OCI-LY7 (cell line): ENCODE measurements at regions not wholly inside any gene's neighbourhood (a gene's known extent, or its start where the extent isn't known, plus 50 kb on each side); places are given as distances from the start of the nearest gene placed in this dataset.

Experiments
- BruUV-seq: library from RNA; stranded (reverse); fragments of 400-500 nt; replicated peaks from 2 replicates; lab custom pipeline; 2021; lab: Mats Ljungman, UMichigan
- CTCF ChIA-PET: fragments of 300-600 bp; sonication (Branson Sonifier 250); formaldehyde crosslinking; loops from one replicate; lab custom pipeline; 2022; ENCODE audit warnings: antibody characterized with exemption; ENCODE audit not compliant: unreplicated experiment; lab: Charles Lee
- POLR2A ChIA-PET: fragments of 300-600 bp; sonication (Branson Sonifier 250); formaldehyde crosslinking; loops from one replicate; lab custom pipeline; 2022; ENCODE audit warnings: antibody characterized with exemption; lab: Charles Lee
- DNase-seq: peaks from one replicate; pipeline ENCODE4 v3.0.0-alpha.2; 2015; ENCODE audit warnings: low spot score
- H2AFZ ChIP-seq: fragments of 200-600 bp; sonication (generic), shearing (Covaris generic); 2 replicates; pipeline ENCODE4 v1.6.1; 2014; ENCODE audit warnings: mild to moderate bottlenecking, antibody characterized with exemption, low read length, moderate library complexity
- H3K27ac ChIP-seq: fragments of 200-600 bp; sonication (generic); 2 replicates; pipeline ENCODE4 v1.5.1; 2014; ENCODE audit warnings: mixed run types, low read depth, mild to moderate bottlenecking, moderate library complexity, low read length, inconsistent platforms; ENCODE audit not compliant: poor library complexity, severe bottlenecking
- H3K36me3 ChIP-seq: fragments of 200-600 bp; sonication (generic); 2 replicates; pipeline ENCODE4 v1.6.1; 2014; ENCODE audit warnings: mild to moderate bottlenecking, antibody characterized with exemption, low read length, moderate library complexity, mixed read lengths; ENCODE audit not compliant: insufficient read depth
- H3K4me1 ChIP-seq: fragments of 200-600 bp; sonication (generic); 2 replicates; pipeline ENCODE4 v1.5.1; 2014; ENCODE audit warnings: mild to moderate bottlenecking, low read length; ENCODE audit not compliant: insufficient read depth, poor library complexity, severe bottlenecking
- H3K4me2 ChIP-seq: fragments of 200-600 bp; sonication (generic); 2 replicates; pipeline ENCODE4 v1.6.1; 2014; ENCODE audit warnings: mild to moderate bottlenecking, low read length
- H3K4me3 ChIP-seq: fragments of 200-600 bp; sonication (generic); 2 replicates; pipeline ENCODE4 v1.5.1; 2014; ENCODE audit warnings: mild to moderate bottlenecking, low read depth, low read length; ENCODE audit not compliant: poor library complexity, severe bottlenecking
- H3K79me2 ChIP-seq: fragments of 200-600 bp; sonication (generic); 2 replicates; pipeline ENCODE4 v1.6.1; 2016; ENCODE audit warnings: low read depth, mild to moderate bottlenecking, low read length, moderate library complexity, mixed read lengths; ENCODE audit not compliant: insufficient read depth
- H3K9me2 ChIP-seq: fragments of 200-600 bp; sonication (generic); 2 replicates; pipeline ENCODE4 v1.6.1; 2016; ENCODE audit warnings: mild to moderate bottlenecking, low read length, mixed read lengths; ENCODE audit not compliant: insufficient read depth
- H3K9me3 ChIP-seq: fragments of 200-600 bp; sonication (generic); 2 replicates; pipeline ENCODE4 v1.6.1; 2014; ENCODE audit warnings: mild to moderate bottlenecking, mixed run types, low read length, mixed read lengths
- H4K20me1 ChIP-seq: fragments of 200-600 bp; sonication (generic); 2 replicates; pipeline ENCODE4 v1.6.1; 2014; ENCODE audit warnings: mild to moderate bottlenecking, antibody characterized with exemption, low read length, moderate library complexity, mixed read lengths; ENCODE audit not compliant: insufficient read depth
- CTCF ChIP-seq: fragments of 200-600 bp; sonication (generic); conservative IDR thresholded peaks from 2 replicates; pipeline ENCODE4 v1.5.1; 2014; ENCODE audit warnings: mild to moderate bottlenecking, antibody characterized with exemption, low read length, moderate library complexity, mixed read lengths
- EZH2phosphoT487 ChIP-seq: fragments of 200-600 bp; sonication (generic); IDR thresholded peaks from 2 replicates; pipeline ENCODE4 v1.6.1; 2018; ENCODE audit warnings: low read depth, borderline replicate concordance, mild to moderate bottlenecking, mixed run types, antibody characterized with exemption, low read length, moderate library complexity, mixed read lengths
- intact Hi-C: fragments of 100-400 bp; cut with micrococcal nuclease; formaldehyde crosslinking; loops from one replicate; pipeline ENCODE4 v1.10.0; 2022; ENCODE audit not compliant: unreplicated experiment

GRCh38 chr3:87442470-87442869, 166.1 kb upstream of the POU1F1 start:
- no peak overlapping the region for H3K4me2 ChIP-seq
- BruUV-seq, result no TSS peak
- H4K20me1 ChIP-seq, result no peaks in the 10 kb centered on the region
- POLR2A ChIA-PET, result no interaction called here
- TF ChIP-seq CTCF (no peak), EZH2phosphoT487 (no peak)
- no peaks in the 10 kb centered on the region for H3K79me2 ChIP-seq
- H3K4me1 ChIP-seq, result no peaks in the 10 kb centered on the region
- intact Hi-C loops, result no loop called here
- CTCF ChIA-PET, result no interaction called here
- no peak overlapping the region for H3K27ac ChIP-seq
- H3K9me3 ChIP-seq, result no peaks in the 10 kb centered on the region
- H2AFZ ChIP-seq, result no peak overlapping the region
- DNase-seq, result no peak
- no peaks in the 10 kb centered on the region for H3K9me2 ChIP-seq
- H3K36me3 ChIP-seq, result no peaks in the 10 kb centered on the region
- no peak overlapping the region for H3K4me3 ChIP-seq

DNA sequence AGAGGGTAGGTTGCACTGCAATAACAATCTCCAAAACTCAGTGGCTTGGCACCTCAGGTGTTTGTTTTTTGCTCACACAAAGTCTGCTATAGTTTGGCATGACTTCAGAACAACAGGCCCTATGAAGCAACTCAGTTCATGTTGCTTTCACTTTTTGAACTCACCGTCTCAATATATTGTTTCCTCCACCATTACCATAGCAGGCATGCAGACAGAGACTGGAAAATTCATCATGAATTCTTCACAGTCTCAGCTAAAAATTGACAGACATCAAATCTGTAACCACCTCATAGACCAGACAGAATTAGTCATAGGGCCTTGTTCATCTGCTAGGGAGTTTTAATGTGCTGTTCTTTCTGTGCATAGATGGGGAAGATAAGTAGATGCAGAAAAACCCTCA, 161.4 kb upstream of the POU1F1 start:
- Histone ChIP-seq H3K27ac (no peak overlapping the region), H3K9me2 (no peaks in the 10 kb centered on the region), H3K4me1 (no peaks in the 10 kb centered on the region), H4K20me1 (no peaks in the 10 kb centered on the region), H3K4me3 (no peak overlapping the region), H3K79me2 (no peaks in the 10 kb centered on the region), H3K4me2 (no peak overlapping the region), H3K36me3 (no peaks in the 10 kb centered on the region), H2AFZ (no peak overlapping the region), H3K9me3 (no peaks in the 10 kb centered on the region)
- no TSS peak for BruUV-seq
- intact Hi-C loops, result no loop called here
- POLR2A ChIA-PET, result interaction anchor here (0.7 kb wide), 1 partner anchor 1530 kb away, joined by 3 read pairs; no protein-coding TSS in a partner anchor
- TF ChIP-seq CTCF (no peak), EZH2phosphoT487 (no peak)
- no peak for DNase-seq
- CTCF ChIA-PET, result no interaction called here

- no peak for DNase-seq
- Histone ChIP-seq H3K79me2 (no peaks in the 10 kb centered on the region), H3K4me1 (no peaks in the 10 kb centered on the region), H3K36me3 (no peaks in the 10 kb centered on the region), H3K27ac (no peak overlapping the region), H3K9me3 (no peaks in the 10 kb centered on the region), H3K9me2 (no peaks in the 10 kb centered on the region), H3K4me2 (no peak overlapping the region), H2AFZ (no peak overlapping the region), H3K4me3 (no peak overlapping the region), H4K20me1 (no peaks in the 10 kb centered on the region)
- POLR2A ChIA-PET, result interaction anchor here (0.7 kb wide), 1 partner anchor 1531 kb away, joined by 3 read pairs; no protein-coding TSS in a partner anchor
- CTCF ChIA-PET, result no interaction called here
- no TSS peak for BruUV-seq
- intact Hi-C loops, result no loop called here
- no peak for TF ChIP-seq CTCF
- TF ChIP-seq EZH2phosphoT487, result no peak
Measured at GRCh38 chr3:87436781-87437543, 160.6 kb upstream of the POU1F1 start.
